ENCODE measurements at regions not wholly inside any gene's neighbourhood (a gene's known extent, or its start where the extent isn't known, plus 50 kb on each side); places are given as distances from the start of the nearest gene placed in this dataset.

- TF ChIP-seq EZH2 (IDR thresholded peaks at IDR 0.05; ENCODE audit: borderline replicate concordance, insufficient read depth, low read depth, low read length, poor library complexity, severe bottlenecking) (no peak), CTCF (IDR thresholded peaks at IDR 0.05) (no peak)
Observed at GRCh38 chr13:97751477-97751876, 202.0 kb upstream of the IPO5 start.

Data from B cell (primary cell).